Astrocyte (in vitro differentiated cells and primary cell): ENCODE measurements at regions not wholly inside any gene's neighbourhood (a gene's known extent, or its start where the extent isn't known, plus 50 kb on each side); places are given as distances from the start of the nearest gene placed in this dataset.

Experiments used
- CTCF ChIP-seq: IDR thresholded peaks from 2 replicates; pipeline ENCODE4 v1.5.1; 2011; ENCODE audit warnings: low read depth, mild to moderate bottlenecking, inconsistent platforms, low read length, moderate library complexity; ENCODE audit not compliant: insufficient read depth
- EZH2 ChIP-seq: IDR thresholded peaks from 2 replicates; pipeline ENCODE4 v1.6.1; 2012; ENCODE audit warnings: mild to moderate bottlenecking, low read length, inconsistent platforms; ENCODE audit not compliant: insufficient read depth

- TF ChIP-seq CTCF (no peak), EZH2 (no peak)
Measured at GRCh38 chr12:89092297-89092696, 260.0 kb downstream of the DUSP6 start.
